PC-3 (cell line): ENCODE measurements at regions not wholly inside any gene's neighbourhood (a gene's known extent, or its start where the extent isn't known, plus 50 kb on each side); places are given as distances from the start of the nearest gene placed in this dataset.
"Not testable (repeated sequence)": the region's sequence is repeated elsewhere in the genome, so short reads cannot be mapped to it uniquely, and the experiment has no call there.

Experiments
- ATAC-seq: fragments of 200-7000 bp; cut with Tn5 transposase; 2 replicates; pipeline ENCODE4 v1.9.1; 2020; ENCODE audit warnings: mild to moderate bottlenecking, moderate library complexity
- BruUV-seq: library from RNA; stranded (reverse); fragments of 400-500 nt; replicated peaks from 2 replicates; lab custom pipeline; 2021; lab: Mats Ljungman, UMichigan
- CTCF ChIA-PET: fragments of 300-600 bp; sonication (Branson Sonifier 250); formaldehyde crosslinking; loops from one replicate; lab custom pipeline; 2022; ENCODE audit warnings: antibody characterized with exemption; lab: Charles Lee
- POLR2A ChIA-PET: fragments of 300-600 bp; sonication (Branson Sonifier 250); formaldehyde crosslinking; loops from one replicate; lab custom pipeline; 2022; ENCODE audit warnings: antibody characterized with exemption; ENCODE audit not compliant: unreplicated experiment; lab: Charles Lee
- DNase-seq: peaks from one replicate; pipeline ENCODE4 v3.0.0-alpha.2; 2015
- H2AFZ ChIP-seq: fragments of 300-600 bp; sonication (generic); 2 replicates; pipeline ENCODE4 v1.6.0; 2016; ENCODE audit warnings: antibody characterized with exemption, low read length
- H3F3A ChIP-seq: fragments of 300-600 bp; sonication (generic); one replicate; pipeline ENCODE4 v1.6.0; 2017; ENCODE audit warnings: antibody characterized with exemption, low read length, control low read depth, mild to moderate bottlenecking; ENCODE audit not compliant: unreplicated experiment
- H3K27ac ChIP-seq: fragments of 300-600 bp; sonication (generic); 2 replicates; pipeline ENCODE4 v1.5.1; 2016; ENCODE audit warnings: mild to moderate bottlenecking, low read length
- H3K27me3 ChIP-seq: fragments of 300-600 bp; sonication (generic); 2 replicates; pipeline ENCODE4 v1.6.1; 2016; ENCODE audit warnings: low read length, mixed read lengths
- H3K36me3 ChIP-seq: fragments of 300-600 bp; sonication (generic); 2 replicates; pipeline ENCODE4 v1.6.1; 2016; ENCODE audit warnings: low read depth, mixed run types, low read length, mixed read lengths
- H3K4me1 ChIP-seq: fragments of 300-600 bp; sonication (generic); 2 replicates; pipeline ENCODE4 v1.5.1; 2016; ENCODE audit warnings: low read length; ENCODE audit not compliant: insufficient read depth
- H3K4me2 ChIP-seq: fragments of 300-600 bp; sonication (generic); 2 replicates; pipeline ENCODE4 v1.6.0; 2016; ENCODE audit warnings: low read length
- H3K4me3 ChIP-seq: fragments of 300-600 bp; sonication (generic); 2 replicates; pipeline ENCODE4 v1.5.1; 2016; ENCODE audit warnings: mild to moderate bottlenecking, low read length, mixed read lengths
- H3K79me2 ChIP-seq: fragments of 300-600 bp; sonication (generic); 2 replicates; pipeline ENCODE4 v1.6.1; 2017; ENCODE audit warnings: low read length, mixed read lengths
- H3K9ac ChIP-seq: fragments of 300-600 bp; sonication (generic); 2 replicates; pipeline ENCODE4 v1.6.0; 2016; ENCODE audit warnings: mild to moderate bottlenecking, low read length
- H3K9me2 ChIP-seq: fragments of 300-600 bp; sonication (generic); replicated peaks from 2 replicates; pipeline ENCODE4 v1.6.1; 2016; ENCODE audit warnings: mixed run types, low read length, mixed read lengths
- H3K9me3 ChIP-seq: fragments of 300-600 bp; sonication (generic); 2 replicates; pipeline ENCODE4 v1.6.1; 2016; ENCODE audit warnings: low read length, mixed read lengths
- H4K20me1 ChIP-seq: fragments of 300-600 bp; sonication (generic); 2 replicates; pipeline ENCODE4 v1.6.1; 2016; ENCODE audit warnings: low read length, mixed read lengths
- EZH2 ChIP-seq: fragments of 300-600 bp; sonication (generic); IDR thresholded peaks from one replicate; pipeline ENCODE4 v1.6.1; 2017; ENCODE audit warnings: antibody characterized with exemption, mild to moderate bottlenecking, low read length; ENCODE audit not compliant: unreplicated experiment
- EZH2phosphoT487 ChIP-seq: fragments of 300-600 bp; sonication (generic); IDR thresholded peaks from 2 replicates; pipeline ENCODE4 v1.6.1; 2018; ENCODE audit warnings: mild to moderate bottlenecking, antibody characterized with exemption, low read length, borderline replicate concordance
- intact Hi-C: fragments of 100-400 bp; cut with micrococcal nuclease; formaldehyde crosslinking; loops from 2 replicates; pipeline ENCODE4 v1.9.0; 2023
- TF ChIP-seq, protein P1 (sequence below): fragments of 300-600 bp; sonication (generic); conservative IDR thresholded peaks from 2 replicates; pipeline ENCODE4 v1.5.1; 2017; ENCODE audit warnings: antibody characterized with exemption, low read depth, mild to moderate bottlenecking, low read length

DNA sequence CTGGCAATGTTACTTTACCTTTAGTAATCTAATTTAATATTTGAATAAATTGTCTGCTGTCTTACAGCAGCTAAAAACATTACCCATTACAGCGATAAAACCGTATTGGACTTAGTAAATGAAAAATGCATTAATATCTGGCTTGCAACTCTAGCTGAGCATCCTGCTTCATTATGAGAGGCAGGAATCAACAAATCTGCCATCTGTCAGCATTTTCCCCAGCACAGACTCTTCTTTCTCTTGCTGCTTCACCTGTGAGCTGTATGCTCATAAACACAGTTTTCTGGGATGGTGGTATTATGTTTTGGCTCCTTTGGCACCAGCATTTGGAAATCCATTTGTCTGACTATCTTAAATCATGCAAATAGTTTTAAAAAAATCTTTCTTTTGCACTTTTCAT, 487.1 kb downstream of the KCNT2 start:
- ChIA-PET CTCF (no interaction called here), POLR2A (no interaction called here)
- no TSS peak for BruUV-seq
- H3K9me2 ChIP-seq: no peaks in the 10 kb centered on the region
- ATAC-seq (no peak), DNase-seq (no peak)
- H2AFZ ChIP-seq: no peak overlapping the region
- H4K20me1 ChIP-seq: no peaks in the 10 kb centered on the region
- H3K79me2 ChIP-seq: no peaks in the 10 kb centered on the region
- TF ChIP-seq EZH2 (no peak), EZH2phosphoT487 (no peak)
- TF ChIP-seq, protein P1, sequence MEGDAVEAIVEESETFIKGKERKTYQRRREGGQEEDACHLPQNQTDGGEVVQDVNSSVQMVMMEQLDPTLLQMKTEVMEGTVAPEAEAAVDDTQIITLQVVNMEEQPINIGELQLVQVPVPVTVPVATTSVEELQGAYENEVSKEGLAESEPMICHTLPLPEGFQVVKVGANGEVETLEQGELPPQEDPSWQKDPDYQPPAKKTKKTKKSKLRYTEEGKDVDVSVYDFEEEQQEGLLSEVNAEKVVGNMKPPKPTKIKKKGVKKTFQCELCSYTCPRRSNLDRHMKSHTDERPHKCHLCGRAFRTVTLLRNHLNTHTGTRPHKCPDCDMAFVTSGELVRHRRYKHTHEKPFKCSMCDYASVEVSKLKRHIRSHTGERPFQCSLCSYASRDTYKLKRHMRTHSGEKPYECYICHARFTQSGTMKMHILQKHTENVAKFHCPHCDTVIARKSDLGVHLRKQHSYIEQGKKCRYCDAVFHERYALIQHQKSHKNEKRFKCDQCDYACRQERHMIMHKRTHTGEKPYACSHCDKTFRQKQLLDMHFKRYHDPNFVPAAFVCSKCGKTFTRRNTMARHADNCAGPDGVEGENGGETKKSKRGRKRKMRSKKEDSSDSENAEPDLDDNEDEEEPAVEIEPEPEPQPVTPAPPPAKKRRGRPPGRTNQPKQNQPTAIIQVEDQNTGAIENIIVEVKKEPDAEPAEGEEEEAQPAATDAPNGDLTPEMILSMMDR: no peak
- H3K27ac ChIP-seq: no peak overlapping the region
- H3K9ac ChIP-seq: no peak overlapping the region
- intact Hi-C loops: no loop called here
- H3K4me1 ChIP-seq: peaks cover 11% of the 10 kb centered on the region
- H3K9me3 ChIP-seq: no peaks in the 10 kb centered on the region
- no peaks in the 10 kb centered on the region for H3K27me3 ChIP-seq
- H3F3A ChIP-seq: no peaks in the 10 kb centered on the region
- no peak overlapping the region for H3K4me3 ChIP-seq
- H3K4me2 ChIP-seq: no peak overlapping the region
- no peaks in the 10 kb centered on the region for H3K36me3 ChIP-seq

DNA sequence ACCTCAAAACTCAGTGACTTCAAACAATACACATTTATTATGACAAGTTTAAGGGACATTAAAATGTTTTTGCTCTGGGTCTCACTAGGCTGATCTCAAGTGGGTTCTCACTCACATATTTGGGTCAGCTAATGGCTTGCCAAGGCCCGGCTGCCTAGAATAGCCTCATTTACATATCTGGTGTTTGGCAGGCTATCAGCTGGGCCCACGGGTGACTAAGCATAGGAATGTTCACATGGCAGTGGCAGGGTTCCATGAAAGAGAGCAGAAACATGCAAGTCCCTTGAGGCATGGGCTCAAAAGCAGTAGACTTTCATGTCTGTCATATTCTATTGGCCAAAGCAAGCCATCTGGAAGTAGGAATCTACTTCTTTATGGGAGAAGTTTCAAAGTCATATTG, 492.6 kb downstream of the KCNT2 start:
- peak; percentile 14 for DNase-seq
- no peaks in the 10 kb centered on the region for H3K36me3 ChIP-seq
- TF ChIP-seq EZH2: no peak
- TF ChIP-seq, protein P1: no peak
- TF ChIP-seq EZH2phosphoT487: no peak
- CTCF ChIA-PET: no interaction called here
- no peaks in the 10 kb centered on the region for H4K20me1 ChIP-seq
- POLR2A ChIA-PET: no interaction called here
- no peaks in the 10 kb centered on the region for H3K9me2 ChIP-seq
- no peak overlapping the region for H3K27ac ChIP-seq
- no peaks in the 10 kb centered on the region for H3K27me3 ChIP-seq
- ATAC-seq: no peak
- no peak overlapping the region for H2AFZ ChIP-seq
- BruUV-seq: no TSS peak
- no peak overlapping the region for H3K9ac ChIP-seq
- H3K4me3 ChIP-seq: no peak overlapping the region
- no peaks in the 10 kb centered on the region for H3F3A ChIP-seq
- no peak overlapping the region for H3K4me2 ChIP-seq
- no peaks in the 10 kb centered on the region for H3K79me2 ChIP-seq
- no peaks in the 10 kb centered on the region for H3K9me3 ChIP-seq
- intact Hi-C loops: no loop called here
- peaks cover 11% of the 10 kb centered on the region for H3K4me1 ChIP-seq

DNA sequence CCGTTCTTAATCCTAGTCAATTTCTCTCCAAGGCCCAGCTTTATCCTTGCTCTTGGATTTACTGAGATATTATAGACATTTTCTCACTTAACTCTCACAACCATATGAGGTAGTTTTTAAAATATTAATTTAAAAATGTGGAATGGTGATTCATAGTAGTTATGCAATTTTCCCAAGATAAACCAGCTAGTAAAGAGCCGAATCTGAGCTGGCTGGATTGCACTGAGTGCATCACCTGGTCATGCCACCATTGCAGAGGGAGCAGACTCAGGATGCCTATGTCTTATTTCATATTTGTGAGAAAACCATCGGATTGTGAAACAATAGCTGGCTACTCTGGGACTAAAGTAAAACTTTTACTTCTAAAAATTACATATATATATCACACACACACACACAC, 494.0 kb downstream of the KCNT2 start:
- CTCF ChIA-PET: no interaction called here
- no peak overlapping the region for H2AFZ ChIP-seq
- H3K4me2 ChIP-seq: no peak overlapping the region
- no peaks in the 10 kb centered on the region for H3K9me3 ChIP-seq
- peaks cover 11% of the 10 kb centered on the region for H3K4me1 ChIP-seq
- H3K79me2 ChIP-seq: no peaks in the 10 kb centered on the region
- H4K20me1 ChIP-seq: no peaks in the 10 kb centered on the region
- DNase-seq (peak; percentile 12), ATAC-seq (no peak)
- H3K27me3 ChIP-seq: no peaks in the 10 kb centered on the region
- intact Hi-C loops: no loop called here
- H3K9ac ChIP-seq: no peak overlapping the region
- H3K27ac ChIP-seq: no peak overlapping the region
- H3K36me3 ChIP-seq: no peaks in the 10 kb centered on the region
- H3K4me3 ChIP-seq: no peak overlapping the region
- POLR2A ChIA-PET: no interaction called here
- H3F3A ChIP-seq: no peaks in the 10 kb centered on the region
- BruUV-seq: no TSS peak
- H3K9me2 ChIP-seq: no peaks in the 10 kb centered on the region
- TF ChIP-seq EZH2: no peak
- TF ChIP-seq, protein P1: no peak

DNA sequence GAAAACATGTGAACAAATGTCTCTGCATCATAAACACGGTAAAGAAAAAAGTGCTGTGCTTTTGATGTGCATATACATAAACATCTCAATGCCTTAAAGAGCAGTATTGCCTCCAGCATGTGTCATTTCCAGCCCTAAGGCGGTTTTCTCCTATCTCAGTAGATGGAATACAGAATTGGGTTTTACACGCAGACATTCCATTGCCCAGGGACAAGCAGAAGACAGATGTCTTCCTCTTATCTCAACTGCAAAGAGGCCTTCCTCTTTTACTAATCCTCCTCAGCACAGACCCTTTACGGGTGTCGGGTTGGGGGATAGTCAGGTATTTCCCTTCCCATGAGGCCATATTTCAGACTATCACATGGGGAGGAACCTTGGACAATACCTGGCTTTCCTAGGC, 499.2 kb downstream of the KCNT2 start:
- POLR2A ChIA-PET, H3K27ac ChIP-seq, DNase-seq, intact Hi-C loops, H3K4me2 ChIP-seq, H3K36me3 ChIP-seq, BruUV-seq, H3K9me2 ChIP-seq, H4K20me1 ChIP-seq, H3K4me3 ChIP-seq, ATAC-seq, H3K27me3 ChIP-seq, H3K4me1 ChIP-seq, H3K79me2 ChIP-seq, CTCF ChIA-PET, H3K9ac ChIP-seq, H2AFZ ChIP-seq, H3F3A ChIP-seq, H3K9me3 ChIP-seq: not testable (repeated sequence)
